Spinal cord (tissue), 9 donors: ENCODE measurements at regions not wholly inside any gene's neighbourhood (a gene's known extent, or its start where the extent isn't known, plus 50 kb on each side); places are given as distances from the start of the nearest gene placed in this dataset.

Experiments
- DNase-seq, 6 donors: peaks; one replicate each; pipeline versions ENCODE4 v3.0.0 to v3.0.0-alpha.2; 2013 to 2015; ENCODE audit warnings: low spot score in 6 of 6, low read depth in 4 of 6
- H3K27ac ChIP-seq: one replicate; pipeline ENCODE4 v1.5.1; 2013; ENCODE audit warnings: low read depth, low read length, control low read depth
- H3K27me3 ChIP-seq: one replicate; pipeline ENCODE4 v1.6.1; 2013; ENCODE audit warnings: low read length; ENCODE audit not compliant: control insufficient read depth, insufficient read depth
- H3K36me3 ChIP-seq: one replicate; pipeline ENCODE4 v1.6.1; 2013; ENCODE audit warnings: low read length; ENCODE audit not compliant: control insufficient read depth, insufficient read depth
- H3K4me1 ChIP-seq: one replicate; pipeline ENCODE4 v1.6.1; 2013; ENCODE audit warnings: low read length; ENCODE audit not compliant: control insufficient read depth, insufficient read depth
- H3K4me3 ChIP-seq: one replicate; pipeline ENCODE4 v1.5.1; 2013; ENCODE audit warnings: low read depth, low read length, control low read depth
- H3K9me3 ChIP-seq: one replicate; pipeline ENCODE4 v1.6.1; 2013; ENCODE audit warnings: low read length; ENCODE audit not compliant: control insufficient read depth, insufficient read depth
- WGBS: methylation state at CpG from one replicate; pipeline ENCODE4 v1.1.5; 2013; ENCODE audit warnings: missing lambda C conversion rate; ENCODE audit not compliant: insufficient coverage; 5-methylcytosine and 5-hydroxymethylcytosine counted together
- donor health status: healthy.

GRCh38 chr6:3535776-3536435 lies 79.1 kb upstream of the SLC22A23 start:
- Histone ChIP-seq H3K27ac (no peak overlapping the region), H3K36me3 (no peaks in the 10 kb centered on the region), H3K9me3 (no peaks in the 10 kb centered on the region), H3K27me3 (no peaks in the 10 kb centered on the region), H3K4me1 (no peaks in the 10 kb centered on the region), H3K4me3 (no peak overlapping the region)
- WGBS = 81% methylated on average over 18 of the region's 19 CpGs
- peak in 1 of 6 donors; percentile 62 for DNase-seq

- Histone ChIP-seq H3K4me3 (no peak overlapping the region), H3K36me3 (no peaks in the 10 kb centered on the region), H3K9me3 (no peaks in the 10 kb centered on the region), H3K27me3 (no peaks in the 10 kb centered on the region), H3K27ac (no peak overlapping the region), H3K4me1 (no peaks in the 10 kb centered on the region)
- WGBS = 89% methylated on average over 1 of the region's 4 CpGs
- DNase-seq = no peak
Measured at GRCh38 chr6:3535033-3535775, 78.4 kb upstream of the SLC22A23 start.

- H3K27me3 ChIP-seq = no peaks in the 10 kb centered on the region
- DNase-seq = no peak
- no peaks in the 10 kb centered on the region for H3K36me3 ChIP-seq
- H3K27ac ChIP-seq = no peak overlapping the region
- H3K4me1 ChIP-seq = no peaks in the 10 kb centered on the region
- 97% methylated on average over 3 of the region's 4 CpGs for WGBS
- H3K9me3 ChIP-seq = no peaks in the 10 kb centered on the region
- H3K4me3 ChIP-seq = no peak overlapping the region
Measured at GRCh38 chr6:3534599-3534998, 77.7 kb upstream of the SLC22A23 start.

- Histone ChIP-seq H3K4me1 (no peaks in the 10 kb centered on the region), H3K27ac (no peak overlapping the region), H3K27me3 (no peaks in the 10 kb centered on the region), H3K9me3 (no peaks in the 10 kb centered on the region), H3K4me3 (no peak overlapping the region), H3K36me3 (no peaks in the 10 kb centered on the region)
- no peak for DNase-seq
- 93% methylated on average over 6 of the region's 6 CpGs for WGBS
Measured at GRCh38 chr6:3533981-3534380, 77.1 kb upstream of the SLC22A23 start.

- Histone ChIP-seq H3K9me3 (no peaks in the 10 kb centered on the region), H3K27me3 (no peaks in the 10 kb centered on the region), H3K4me3 (no peak overlapping the region), H3K4me1 (no peaks in the 10 kb centered on the region), H3K27ac (no peak overlapping the region), H3K36me3 (no peaks in the 10 kb centered on the region)
- DNase-seq = no peak
- WGBS = 91% methylated on average over 4 of the region's 5 CpGs
Measured at GRCh38 chr6:3532296-3532916, 75.6 kb upstream of the SLC22A23 start.

GRCh38 chr6:3531481-3531880 lies 74.6 kb upstream of the SLC22A23 start:
- no peaks in the 10 kb centered on the region for H3K4me1 ChIP-seq
- H3K27me3 ChIP-seq = no peaks in the 10 kb centered on the region
- 92% methylated on average over 3 of the region's 7 CpGs for WGBS
- H3K9me3 ChIP-seq = no peaks in the 10 kb centered on the region
- no peak overlapping the region for H3K27ac ChIP-seq
- no peak for DNase-seq
- H3K4me3 ChIP-seq = no peak overlapping the region
- no peaks in the 10 kb centered on the region for H3K36me3 ChIP-seq

- 90% methylated on average over 10 of the region's 10 CpGs for WGBS
- DNase-seq = no peak
- H3K4me1 ChIP-seq = no peaks in the 10 kb centered on the region
- H3K27me3 ChIP-seq = no peaks in the 10 kb centered on the region
- no peak overlapping the region for H3K27ac ChIP-seq
- no peak overlapping the region for H3K4me3 ChIP-seq
- no peaks in the 10 kb centered on the region for H3K9me3 ChIP-seq
- no peaks in the 10 kb centered on the region for H3K36me3 ChIP-seq
Measured at GRCh38 chr6:3530515-3530914, 73.7 kb upstream of the SLC22A23 start.

- no peaks in the 10 kb centered on the region for H3K9me3 ChIP-seq
- WGBS = 92% methylated on average over 2 of the region's 3 CpGs
- H3K27me3 ChIP-seq = no peaks in the 10 kb centered on the region
- DNase-seq = no peak
- no peaks in the 10 kb centered on the region for H3K36me3 ChIP-seq
- no peaks in the 10 kb centered on the region for H3K4me1 ChIP-seq
- no peak overlapping the region for H3K27ac ChIP-seq
- no peak overlapping the region for H3K4me3 ChIP-seq
Measured at GRCh38 chr6:3529721-3530120, 72.9 kb upstream of the SLC22A23 start.

- Histone ChIP-seq H3K9me3 (no peaks in the 10 kb centered on the region), H3K4me3 (no peak overlapping the region), H3K27ac (no peak overlapping the region), H3K36me3 (no peaks in the 10 kb centered on the region), H3K27me3 (no peaks in the 10 kb centered on the region), H3K4me1 (no peaks in the 10 kb centered on the region)
- no peak for DNase-seq
- 100% methylated on average over 2 of the region's 7 CpGs for WGBS
Measured at GRCh38 chr6:3529232-3529631, 72.4 kb upstream of the SLC22A23 start.
